T1000 (cell line): ENCODE measurements at regions not wholly inside any gene's neighbourhood (a gene's known extent, or its start where the extent isn't known, plus 50 kb on each side); places are given as distances from the start of the nearest gene placed in this dataset.

Experiments
- DNase-seq: peaks from one replicate; lab custom pipeline; 2025; ENCODE audit warnings: mixed read lengths; lab: John Stamatoyannopoulos, UW

DNA sequence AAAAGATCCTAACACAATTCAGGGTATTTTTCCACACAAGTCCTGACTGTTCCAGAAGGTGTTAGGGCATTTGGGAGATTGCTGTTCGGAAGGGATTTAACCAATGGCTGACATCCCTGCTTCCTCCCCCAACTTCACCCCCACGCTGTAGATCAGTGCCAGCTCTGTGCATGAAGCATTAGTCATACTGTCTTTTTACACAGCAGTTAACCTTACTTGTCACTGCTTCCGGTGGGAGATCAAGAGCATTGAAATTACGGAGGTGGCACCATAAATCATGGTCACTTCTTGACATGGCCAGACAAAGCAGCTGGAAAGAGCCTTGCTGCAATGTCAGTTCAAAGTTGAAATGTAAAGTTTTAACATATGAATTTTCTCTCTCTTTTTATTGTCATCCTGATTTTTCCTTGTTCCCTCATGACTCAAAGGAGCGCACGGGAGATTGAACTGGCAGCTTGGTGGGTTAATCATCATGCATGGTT, 70.2 kb downstream of the HRH4 start:
- DNase-seq = peak; percentile 7

DNA sequence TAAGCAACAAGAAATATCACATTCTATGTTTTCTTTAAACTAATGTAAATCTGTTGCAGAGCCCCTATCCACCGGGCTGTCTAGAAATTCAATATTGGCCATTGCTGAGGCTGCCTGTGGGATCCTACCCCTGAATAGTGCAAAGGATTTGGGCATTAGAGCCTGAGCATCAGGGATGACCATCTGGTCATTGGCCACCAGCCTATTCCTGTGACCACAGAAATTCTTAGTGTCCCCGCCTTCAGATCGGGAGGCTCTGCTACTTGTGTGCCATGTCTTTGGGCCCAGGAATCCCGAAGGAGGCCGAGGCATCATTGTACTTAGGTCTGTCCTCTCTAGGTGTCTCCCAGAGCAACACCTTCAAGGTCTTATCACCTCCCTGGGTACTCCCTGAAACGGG, 73.8 kb downstream of the HRH4 start:
- no peak for DNase-seq

DNA sequence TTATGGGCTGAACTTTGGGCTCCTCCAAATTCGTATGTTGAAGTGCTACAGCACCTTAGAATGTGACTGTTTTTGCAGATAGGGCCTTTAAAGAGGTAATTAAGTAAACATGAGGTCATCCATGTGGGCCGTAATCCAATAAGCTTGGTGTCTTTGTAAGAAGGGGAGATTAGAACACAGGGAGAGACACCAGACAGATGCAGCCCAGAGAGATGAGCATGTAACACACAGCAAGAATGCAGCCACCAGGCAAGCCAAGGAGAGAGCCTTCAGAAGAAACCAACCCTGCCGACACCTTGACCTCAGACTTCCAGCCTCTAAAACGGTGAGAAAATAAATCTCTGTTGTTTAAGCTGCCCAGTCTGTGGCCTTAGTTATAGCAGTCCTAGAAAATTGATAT, 74.3 kb downstream of the HRH4 start:
- DNase-seq = no peak

DNA sequence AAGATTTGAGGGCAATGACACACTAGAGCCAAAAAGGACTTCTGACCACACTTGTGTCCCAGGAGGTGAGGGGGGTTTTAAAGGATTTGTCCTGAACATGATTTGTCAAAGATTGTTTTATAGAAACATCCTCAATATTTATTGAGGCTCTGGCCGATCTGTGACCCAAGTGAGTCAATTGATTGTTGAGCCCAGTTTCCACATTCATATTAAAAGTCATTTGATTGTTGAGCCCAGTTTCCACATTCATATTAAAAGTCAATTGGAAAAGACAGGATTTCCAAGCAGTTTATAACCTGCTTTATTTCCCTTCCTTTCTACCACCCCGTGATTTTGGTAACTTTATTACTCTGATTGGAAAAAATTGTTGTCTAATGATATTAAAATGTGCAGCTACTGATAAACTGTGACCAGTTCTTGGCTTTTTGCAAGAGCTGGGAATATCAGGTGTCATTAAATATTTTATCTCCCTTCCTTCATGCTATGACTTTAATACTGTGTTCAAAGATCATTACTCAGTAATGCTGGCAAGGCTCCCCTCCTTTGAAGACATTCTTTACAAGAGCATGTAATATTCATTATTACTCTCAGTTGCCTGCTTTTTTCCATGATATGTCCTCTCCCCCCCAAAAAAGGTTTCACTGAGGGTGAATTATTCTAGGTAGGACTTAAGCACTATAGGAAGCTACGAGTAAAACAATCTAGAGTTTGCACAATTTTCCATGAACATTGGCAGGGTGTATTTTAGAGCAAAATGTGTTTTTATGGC, 75.3 kb downstream of the HRH4 start:
- no peak for DNase-seq

DNA sequence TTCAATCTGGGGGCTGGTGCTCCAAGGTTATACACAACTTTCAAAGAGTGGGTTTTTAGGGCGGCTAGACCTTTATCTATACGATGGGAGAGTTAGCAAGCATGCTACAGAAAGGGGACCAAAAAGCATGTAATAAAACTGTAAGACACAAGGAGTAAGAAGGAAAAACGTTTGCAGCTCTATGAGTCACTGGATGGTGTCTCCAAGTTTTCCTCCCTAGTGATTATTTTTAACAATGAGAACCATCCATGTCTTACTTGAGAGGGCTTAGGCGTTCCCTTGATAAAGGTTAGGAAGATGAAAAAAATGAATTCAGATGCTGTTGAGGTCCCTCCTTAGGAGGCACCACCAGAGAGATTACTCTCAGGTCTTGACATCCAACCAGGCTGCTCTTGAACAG, 75.9 kb downstream of the HRH4 start:
- DNase-seq = no peak

DNA sequence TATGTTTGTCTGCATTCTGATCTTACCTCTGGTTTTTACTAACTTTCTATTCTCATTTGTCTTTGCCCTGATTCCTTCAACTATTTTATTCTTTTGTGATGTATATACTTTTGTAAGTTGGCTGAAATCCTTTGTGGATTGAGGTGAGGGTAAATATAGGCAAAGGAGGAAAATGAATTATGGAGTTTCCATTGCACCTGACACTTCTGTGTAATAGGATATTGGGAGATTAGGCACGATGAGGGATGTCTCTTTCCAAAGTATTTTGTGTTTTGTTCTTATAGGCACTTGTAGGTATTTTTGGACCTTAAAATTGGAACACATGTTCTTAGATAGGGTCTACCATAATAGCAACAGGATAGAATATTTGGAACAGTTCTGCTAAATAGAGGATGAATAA, 76.4 kb downstream of the HRH4 start:
- DNase-seq = no peak

DNA sequence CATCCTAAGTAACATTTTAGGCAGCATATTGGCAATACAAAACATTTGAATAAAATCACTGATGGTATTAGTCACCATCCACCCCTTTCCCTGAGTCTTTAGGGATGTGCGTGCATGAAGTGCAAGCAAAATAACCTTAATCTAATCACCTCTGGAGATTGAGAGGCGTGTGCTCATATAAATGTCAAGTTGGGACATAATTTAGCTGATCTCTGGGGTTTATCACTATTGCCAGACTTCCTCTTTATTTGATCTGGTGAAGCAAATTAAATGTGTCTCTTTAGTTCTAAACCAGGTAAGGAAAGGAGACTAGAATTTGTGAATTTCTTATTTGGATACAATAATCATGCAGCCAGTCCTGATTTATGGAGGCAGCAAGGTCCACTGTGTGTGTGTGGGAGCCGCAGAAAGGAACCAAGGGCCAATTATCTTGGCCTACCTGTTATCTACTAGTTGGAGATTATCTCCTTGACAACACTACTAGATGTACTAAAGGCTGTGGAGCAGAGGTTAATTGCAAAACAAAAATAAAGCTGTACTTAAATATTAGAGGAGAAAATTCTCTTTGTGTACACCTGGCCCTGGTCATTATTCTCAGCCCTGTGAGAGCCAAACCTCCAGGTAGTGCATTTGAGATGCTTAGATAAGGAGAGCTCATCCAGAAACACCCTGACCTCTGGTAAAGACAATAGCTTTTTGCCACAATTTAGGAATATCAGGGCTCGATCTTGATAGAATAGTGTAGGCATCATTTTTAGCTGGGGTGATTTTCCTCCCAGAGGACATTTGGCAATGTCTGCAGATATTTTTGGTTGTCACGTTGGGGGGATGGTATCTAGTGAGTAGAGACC, 78.2 kb downstream of the HRH4 start:
- no peak for DNase-seq

DNA sequence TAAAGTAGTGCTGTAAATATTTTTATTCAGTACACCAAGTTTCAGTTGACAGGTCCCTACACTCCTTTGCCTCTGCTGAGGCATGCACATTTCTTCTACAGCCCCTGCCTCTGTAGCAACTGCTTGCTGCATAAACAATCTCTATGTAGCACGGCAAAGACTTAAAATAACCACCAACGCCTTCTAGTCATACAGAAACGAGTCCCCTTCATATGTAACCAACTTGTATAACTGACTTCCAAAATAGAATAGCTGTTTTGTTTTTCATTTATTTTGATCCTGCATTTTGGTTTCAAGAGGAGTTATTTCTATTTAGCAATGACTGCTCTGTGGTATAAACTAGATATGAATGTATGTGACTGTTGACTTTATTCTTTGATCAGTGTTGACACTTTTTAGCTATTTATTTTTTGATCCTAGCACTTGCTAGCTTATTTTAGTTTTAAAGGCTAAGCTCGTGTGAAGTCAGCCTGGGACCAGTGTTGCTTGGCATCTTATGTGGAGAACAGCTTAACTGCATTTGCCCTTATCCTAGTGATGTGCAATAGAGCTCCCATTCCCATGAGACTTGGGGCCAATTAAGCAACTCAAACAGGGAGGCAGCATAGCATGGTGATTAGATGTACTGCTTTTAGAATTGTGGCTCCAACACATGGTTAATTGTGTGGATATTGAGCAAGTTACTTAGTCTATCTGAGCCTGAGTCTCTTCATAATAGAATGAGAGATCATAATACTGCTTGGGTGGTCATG, 79.6 kb downstream of the HRH4 start:
- DNase-seq = no peak

DNA sequence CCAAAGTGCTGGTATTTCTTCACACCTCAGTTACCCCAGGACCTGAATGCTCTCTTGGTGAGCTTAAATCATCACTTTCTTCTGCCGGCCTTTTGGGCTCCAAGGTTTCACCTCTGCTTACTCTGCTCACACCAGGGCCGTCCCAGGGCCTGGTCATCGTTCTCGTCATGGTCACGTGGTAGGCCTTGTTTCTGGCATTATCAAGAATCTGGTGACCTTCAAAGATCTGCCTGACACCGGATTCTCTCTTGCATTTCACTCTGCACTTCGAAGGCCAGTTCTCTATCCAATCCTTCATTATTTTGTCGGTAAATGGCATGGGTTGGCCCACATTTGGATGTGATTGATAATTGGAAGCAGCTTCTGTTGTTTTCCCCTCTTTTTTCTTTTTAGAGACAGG, 80.5 kb downstream of the HRH4 start:
- DNase-seq = no peak

DNA sequence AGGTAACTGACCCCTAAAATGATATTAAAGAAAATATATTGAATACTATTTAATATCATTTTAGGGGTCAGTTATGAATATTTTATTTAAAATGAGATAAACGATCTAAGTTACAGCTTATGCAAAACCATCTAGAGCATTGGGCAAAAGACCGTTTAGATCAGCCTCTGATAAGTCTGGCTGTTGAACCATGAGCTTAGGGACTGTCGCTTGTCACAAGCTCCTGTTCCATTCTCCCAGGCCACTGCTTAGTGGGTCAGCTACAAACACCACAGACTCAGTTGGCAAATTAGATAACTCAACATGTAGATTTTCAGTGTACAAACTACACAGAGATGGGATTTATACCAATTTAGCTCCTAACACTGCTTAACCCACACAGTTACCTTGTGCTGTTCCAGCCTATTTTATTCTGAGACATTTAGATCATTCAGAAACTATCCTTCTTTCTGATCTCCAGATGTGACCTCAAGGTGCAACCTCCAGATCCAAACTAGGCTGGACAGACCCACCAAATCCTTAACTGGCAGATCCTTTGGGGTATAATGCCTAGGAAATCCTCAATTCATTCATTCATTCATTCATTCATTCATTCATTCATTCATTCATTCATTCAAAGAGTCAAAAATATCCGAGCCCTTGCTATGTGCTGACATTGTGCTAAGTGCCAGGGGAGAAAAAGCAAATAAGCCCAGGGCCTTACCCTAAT, 82.8 kb downstream of the HRH4 start:
- DNase-seq = no peak

DNA sequence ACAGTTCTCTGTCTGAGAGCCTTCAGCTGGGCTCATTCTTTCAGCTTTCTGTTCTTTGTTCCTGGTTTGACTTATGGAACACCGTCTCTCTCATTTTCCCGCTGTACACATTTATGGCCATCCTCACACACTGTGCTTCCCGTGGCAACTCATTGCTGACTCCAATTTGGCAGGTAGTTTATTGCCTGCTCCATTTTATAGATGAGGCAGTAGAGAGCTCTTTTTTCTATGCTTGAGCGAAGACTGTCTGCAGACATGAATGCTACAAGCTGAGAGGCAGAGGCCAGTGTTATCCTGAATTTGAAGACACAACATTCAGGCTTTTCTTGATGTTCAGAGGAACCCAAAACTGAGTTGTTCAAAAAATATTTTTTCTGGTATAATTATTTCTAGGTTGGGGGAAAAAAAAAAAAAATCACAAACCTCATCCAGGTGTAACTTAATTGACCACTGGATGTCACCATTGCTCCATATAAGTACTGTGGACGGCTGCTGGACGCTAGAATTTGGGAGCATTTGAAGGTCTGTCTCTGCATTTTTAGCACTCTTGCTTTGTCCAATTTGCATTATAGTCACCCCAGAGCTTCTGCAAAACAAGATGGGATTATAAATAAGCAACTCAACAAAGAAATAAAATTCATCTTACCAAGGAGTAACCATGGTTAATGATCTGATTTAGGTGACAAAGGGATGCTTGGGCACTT, 83.5 kb downstream of the HRH4 start:
- DNase-seq = no peak

DNA sequence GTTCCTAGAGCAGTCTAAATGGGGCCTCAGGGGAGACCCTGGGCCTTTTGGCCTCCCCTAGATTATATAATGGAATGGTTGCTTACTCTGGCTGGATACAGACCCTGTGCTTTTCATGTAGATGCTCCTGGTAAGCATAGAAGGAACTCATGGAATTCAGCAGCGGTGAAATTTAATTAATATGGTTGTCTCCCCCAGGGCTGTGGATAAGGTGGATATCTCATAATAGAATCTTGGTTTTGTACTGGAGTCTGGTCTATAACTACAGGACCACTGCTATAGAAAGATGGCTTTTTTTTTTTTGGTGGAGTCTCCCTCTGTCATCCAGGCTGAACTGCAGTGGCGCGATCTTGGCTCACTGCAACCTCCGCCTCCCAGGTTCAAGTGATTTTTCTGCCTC, 84.5 kb downstream of the HRH4 start:
- DNase-seq = no peak

DNA sequence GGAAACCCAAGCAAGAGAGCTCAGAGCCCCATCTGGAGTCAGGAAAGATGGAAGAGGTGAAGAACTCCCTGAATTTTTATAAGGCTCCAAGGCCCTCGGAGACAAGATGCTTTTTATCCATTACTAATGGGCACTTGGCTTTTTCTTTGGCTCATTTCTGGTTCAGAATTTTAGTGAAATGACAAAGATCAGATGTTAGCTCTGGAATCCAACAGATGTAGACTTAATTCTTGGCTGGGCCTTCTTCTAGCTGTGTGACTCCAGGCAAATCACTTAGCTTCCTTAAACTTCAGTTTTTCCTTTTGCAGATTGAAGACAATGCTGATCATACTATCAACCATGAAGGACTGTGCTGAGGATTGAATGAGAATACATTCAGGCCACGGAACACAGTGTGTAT, 85.2 kb downstream of the HRH4 start:
- DNase-seq = no peak

DNA sequence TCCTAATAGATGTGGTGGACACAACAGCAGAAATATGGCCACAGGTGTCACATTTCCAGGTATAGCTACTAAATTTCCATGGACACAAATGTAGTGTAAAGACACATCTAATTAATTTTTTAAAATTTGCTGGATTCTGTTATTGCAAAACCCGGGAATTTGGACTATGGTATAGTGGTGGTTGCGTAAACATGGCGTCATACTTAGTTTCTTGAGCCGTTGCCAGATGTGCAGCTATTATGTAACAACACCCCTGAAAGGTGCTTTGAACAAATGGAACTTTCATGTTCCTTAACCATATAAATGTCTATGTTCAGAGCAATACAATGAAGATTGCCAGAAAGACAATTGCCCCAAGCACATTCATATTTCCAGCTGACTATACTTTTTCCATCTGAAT, 85.9 kb downstream of the HRH4 start:
- DNase-seq = no peak

DNA sequence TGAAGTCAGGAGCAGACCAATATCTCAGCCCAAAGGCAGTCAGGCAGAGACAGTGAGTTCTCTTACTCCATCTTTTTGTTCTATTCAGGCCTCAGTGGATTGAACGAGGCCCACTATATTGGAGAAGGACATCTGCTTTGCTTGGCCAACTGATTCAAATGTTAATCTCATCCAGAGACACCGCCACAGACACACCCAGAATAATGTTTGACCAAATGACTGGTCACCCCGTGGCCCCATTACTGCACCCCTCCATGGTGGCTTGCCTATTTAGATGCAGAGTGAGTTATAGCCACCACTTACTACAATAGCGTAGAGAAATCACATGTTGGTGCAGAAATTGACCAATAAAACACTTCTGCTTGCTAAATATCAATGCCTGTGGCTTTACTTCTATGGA, 88.1 kb downstream of the HRH4 start:
- DNase-seq = no peak

DNA sequence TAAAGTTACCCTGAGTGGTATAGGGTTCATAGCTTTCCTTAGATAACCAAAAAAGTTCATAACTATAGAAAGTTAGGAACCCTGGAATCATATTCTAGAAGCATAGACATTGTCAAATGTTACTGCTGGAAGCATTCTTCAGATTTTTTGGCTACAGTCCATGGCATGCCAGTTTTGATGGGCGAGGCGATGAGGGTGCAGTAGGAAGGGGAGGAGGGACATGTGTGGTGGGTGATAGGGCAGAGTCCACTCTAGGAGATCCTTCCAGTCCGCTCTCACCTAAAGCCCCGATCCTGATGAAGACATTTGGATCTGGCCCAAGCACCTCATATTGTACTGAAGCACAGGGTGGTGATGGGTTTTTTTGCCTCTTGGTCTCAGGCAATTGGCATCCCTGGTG, 91.8 kb downstream of the HRH4 start:
- DNase-seq = no peak

DNA sequence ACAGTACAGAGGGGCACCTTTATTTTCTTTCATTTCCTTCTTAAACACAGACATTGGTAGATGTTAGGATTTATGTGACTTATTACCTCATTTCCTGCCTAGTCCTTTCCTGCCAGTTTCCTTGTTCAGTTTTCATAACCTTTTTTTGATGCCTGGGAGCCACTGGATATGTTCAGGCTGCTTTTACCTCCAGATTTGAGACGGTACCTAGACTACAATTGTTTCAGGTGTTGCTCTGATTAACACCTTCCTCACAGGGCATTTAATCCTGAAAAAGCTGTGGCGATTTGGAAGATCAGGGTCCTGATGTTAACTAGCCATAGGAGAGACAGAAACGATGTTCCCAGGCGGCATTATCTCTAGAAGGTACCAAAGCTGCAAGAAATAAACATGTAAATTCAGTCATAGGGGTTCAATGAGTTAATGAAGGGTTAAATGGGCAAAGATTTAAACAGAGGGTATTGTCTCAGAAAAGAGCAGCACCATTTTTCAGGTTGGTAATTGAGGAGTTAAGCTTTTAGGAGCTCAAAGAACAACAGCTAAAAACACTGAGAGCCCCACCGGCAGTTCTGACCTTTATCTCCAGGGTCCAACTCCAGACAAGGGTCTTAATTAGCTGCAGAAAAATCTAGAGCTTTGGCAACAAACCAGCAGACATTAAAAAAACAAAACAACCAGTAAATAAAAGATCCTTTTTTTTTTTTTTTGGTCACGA, 93.3 kb downstream of the HRH4 start:
- DNase-seq = no peak

DNA sequence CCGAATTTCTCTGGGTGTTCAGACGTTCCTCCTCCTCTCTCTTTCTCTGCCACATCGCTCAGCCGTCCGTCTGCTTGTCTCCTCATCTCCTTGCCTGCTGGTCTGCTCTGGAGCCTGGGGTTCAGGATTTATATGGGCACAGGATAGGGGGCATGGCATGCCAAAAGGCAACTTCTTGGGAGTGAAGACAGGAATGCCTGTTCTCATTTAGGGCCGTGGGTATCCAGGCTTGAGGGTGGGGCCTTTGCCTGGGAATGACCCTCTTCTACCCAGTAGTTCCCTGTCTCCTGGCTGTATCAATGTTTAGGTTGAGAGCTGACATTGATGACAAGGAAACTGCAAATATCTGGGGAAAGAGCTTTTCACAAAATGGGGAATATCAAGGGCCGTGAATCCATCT, 98.0 kb downstream of the HRH4 start:
- no peak for DNase-seq

DNA sequence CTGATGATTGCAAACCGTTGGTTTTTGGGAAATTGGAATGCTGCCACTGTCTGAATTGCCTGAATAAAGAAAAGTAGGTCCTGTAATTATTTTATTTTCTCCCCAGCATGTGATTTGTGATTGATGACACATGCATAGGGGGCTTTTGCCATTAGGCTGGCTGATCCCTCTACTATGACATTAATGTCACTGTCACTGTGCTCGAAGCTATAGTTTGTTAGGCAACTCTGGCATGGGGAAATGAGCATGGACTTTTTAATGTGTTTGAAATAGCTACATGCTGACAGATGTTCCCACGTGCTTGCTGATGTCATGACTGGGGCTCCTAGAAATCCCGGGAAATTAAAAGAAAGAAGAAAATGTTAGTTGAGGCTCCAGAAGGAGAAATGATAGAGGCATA, 99.1 kb downstream of the HRH4 start:
- no peak for DNase-seq

DNA sequence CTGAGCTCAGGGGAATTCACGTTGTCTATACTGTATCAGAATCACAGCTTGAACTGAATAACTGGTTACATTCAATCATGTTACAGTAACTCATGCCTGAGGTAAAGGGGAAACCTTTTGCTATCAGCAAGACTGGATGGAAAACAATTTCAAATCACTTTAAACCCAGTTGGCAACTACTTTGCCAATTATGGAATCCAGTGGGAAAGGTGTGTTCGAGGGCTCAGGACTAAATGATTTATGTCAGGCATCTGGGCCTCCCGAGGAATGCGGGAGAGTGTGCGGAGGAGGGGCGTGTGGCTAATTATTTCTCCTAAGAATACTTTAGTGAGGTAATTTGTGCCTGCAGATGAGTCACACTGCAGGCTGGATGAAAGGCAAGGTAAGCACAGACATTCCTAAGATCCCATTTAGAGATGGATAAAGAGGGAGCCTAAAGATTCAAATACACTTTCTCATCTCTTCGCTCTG, 100.1 kb downstream of the HRH4 start:
- DNase-seq = no peak
